SK-N-MC (cell line): ENCODE measurements at regions not wholly inside any gene's neighbourhood (a gene's known extent, or its start where the extent isn't known, plus 50 kb on each side); places are given as distances from the start of the nearest gene placed in this dataset.

Experiments used
- EZH2 ChIP-seq: fragments of 200-600 bp; sonication (generic); IDR thresholded peaks from one replicate; pipeline ENCODE4 v1.6.1; 2017; ENCODE audit warnings: antibody characterized with exemption
- POLR2AphosphoS5 ChIP-seq: IDR thresholded peaks from 2 replicates; pipeline ENCODE4 v1.6.1; 2012; ENCODE audit warnings: mild to moderate bottlenecking, low read depth, low read length, borderline replicate concordance

DNA sequence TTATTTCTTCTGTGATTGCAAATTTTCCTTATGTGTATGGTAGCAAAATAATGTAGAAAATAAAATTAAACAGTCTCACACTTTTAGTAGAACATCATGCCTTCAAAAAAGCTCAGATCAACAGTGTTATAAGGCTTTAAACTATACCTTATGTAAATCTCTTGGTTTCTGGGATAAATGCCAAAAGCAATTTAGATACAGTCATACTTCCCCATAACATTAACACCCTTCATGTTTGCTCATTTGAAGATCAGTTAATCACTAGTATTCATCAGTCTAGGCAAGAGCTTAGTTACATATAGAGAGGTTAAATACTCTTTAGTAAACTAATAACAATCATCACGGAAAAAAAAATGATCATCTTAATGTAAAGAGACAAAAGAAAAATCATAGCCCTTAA lies 421.8 kb upstream of the ANO3 start:
- TF ChIP-seq EZH2 = no peak
- TF ChIP-seq POLR2AphosphoS5 = no peak
